OCI-LY7 (cell line): ENCODE measurements at regions not wholly inside any gene's neighbourhood (a gene's known extent, or its start where the extent isn't known, plus 50 kb on each side); places are given as distances from the start of the nearest gene placed in this dataset.

Experiments used
- BruUV-seq: library from RNA; stranded (reverse); fragments of 400-500 nt; replicated peaks from 2 replicates; lab custom pipeline; 2021; lab: Mats Ljungman, UMichigan
- CTCF ChIA-PET: fragments of 300-600 bp; sonication (Branson Sonifier 250); formaldehyde crosslinking; loops from one replicate; lab custom pipeline; 2022; ENCODE audit warnings: antibody characterized with exemption; ENCODE audit not compliant: unreplicated experiment; lab: Charles Lee
- POLR2A ChIA-PET: fragments of 300-600 bp; sonication (Branson Sonifier 250); formaldehyde crosslinking; loops from one replicate; lab custom pipeline; 2022; ENCODE audit warnings: antibody characterized with exemption; lab: Charles Lee
- DNase-seq: peaks from one replicate; pipeline ENCODE4 v3.0.0-alpha.2; 2015; ENCODE audit warnings: low spot score
- H2AFZ ChIP-seq: fragments of 200-600 bp; sonication (generic), shearing (Covaris generic); 2 replicates; pipeline ENCODE4 v1.6.1; 2014; ENCODE audit warnings: mild to moderate bottlenecking, antibody characterized with exemption, low read length, moderate library complexity
- H3K27ac ChIP-seq: fragments of 200-600 bp; sonication (generic); 2 replicates; pipeline ENCODE4 v1.5.1; 2014; ENCODE audit warnings: mixed run types, low read depth, mild to moderate bottlenecking, moderate library complexity, low read length, inconsistent platforms; ENCODE audit not compliant: poor library complexity, severe bottlenecking
- H3K36me3 ChIP-seq: fragments of 200-600 bp; sonication (generic); 2 replicates; pipeline ENCODE4 v1.6.1; 2014; ENCODE audit warnings: mild to moderate bottlenecking, antibody characterized with exemption, low read length, moderate library complexity, mixed read lengths; ENCODE audit not compliant: insufficient read depth
- H3K4me1 ChIP-seq: fragments of 200-600 bp; sonication (generic); 2 replicates; pipeline ENCODE4 v1.5.1; 2014; ENCODE audit warnings: mild to moderate bottlenecking, low read length; ENCODE audit not compliant: insufficient read depth, poor library complexity, severe bottlenecking
- H3K4me2 ChIP-seq: fragments of 200-600 bp; sonication (generic); 2 replicates; pipeline ENCODE4 v1.6.1; 2014; ENCODE audit warnings: mild to moderate bottlenecking, low read length
- H3K4me3 ChIP-seq: fragments of 200-600 bp; sonication (generic); 2 replicates; pipeline ENCODE4 v1.5.1; 2014; ENCODE audit warnings: mild to moderate bottlenecking, low read depth, low read length; ENCODE audit not compliant: poor library complexity, severe bottlenecking
- H3K79me2 ChIP-seq: fragments of 200-600 bp; sonication (generic); 2 replicates; pipeline ENCODE4 v1.6.1; 2016; ENCODE audit warnings: low read depth, mild to moderate bottlenecking, low read length, moderate library complexity, mixed read lengths; ENCODE audit not compliant: insufficient read depth
- H3K9me2 ChIP-seq: fragments of 200-600 bp; sonication (generic); 2 replicates; pipeline ENCODE4 v1.6.1; 2016; ENCODE audit warnings: mild to moderate bottlenecking, low read length, mixed read lengths; ENCODE audit not compliant: insufficient read depth
- H3K9me3 ChIP-seq: fragments of 200-600 bp; sonication (generic); 2 replicates; pipeline ENCODE4 v1.6.1; 2014; ENCODE audit warnings: mild to moderate bottlenecking, mixed run types, low read length, mixed read lengths
- H4K20me1 ChIP-seq: fragments of 200-600 bp; sonication (generic); 2 replicates; pipeline ENCODE4 v1.6.1; 2014; ENCODE audit warnings: mild to moderate bottlenecking, antibody characterized with exemption, low read length, moderate library complexity, mixed read lengths; ENCODE audit not compliant: insufficient read depth
- CTCF ChIP-seq: fragments of 200-600 bp; sonication (generic); conservative IDR thresholded peaks from 2 replicates; pipeline ENCODE4 v1.5.1; 2014; ENCODE audit warnings: mild to moderate bottlenecking, antibody characterized with exemption, low read length, moderate library complexity, mixed read lengths
- EZH2phosphoT487 ChIP-seq: fragments of 200-600 bp; sonication (generic); IDR thresholded peaks from 2 replicates; pipeline ENCODE4 v1.6.1; 2018; ENCODE audit warnings: low read depth, borderline replicate concordance, mild to moderate bottlenecking, mixed run types, antibody characterized with exemption, low read length, moderate library complexity, mixed read lengths
- intact Hi-C: fragments of 100-400 bp; cut with micrococcal nuclease; formaldehyde crosslinking; loops from one replicate; pipeline ENCODE4 v1.10.0; 2022; ENCODE audit not compliant: unreplicated experiment

DNA sequence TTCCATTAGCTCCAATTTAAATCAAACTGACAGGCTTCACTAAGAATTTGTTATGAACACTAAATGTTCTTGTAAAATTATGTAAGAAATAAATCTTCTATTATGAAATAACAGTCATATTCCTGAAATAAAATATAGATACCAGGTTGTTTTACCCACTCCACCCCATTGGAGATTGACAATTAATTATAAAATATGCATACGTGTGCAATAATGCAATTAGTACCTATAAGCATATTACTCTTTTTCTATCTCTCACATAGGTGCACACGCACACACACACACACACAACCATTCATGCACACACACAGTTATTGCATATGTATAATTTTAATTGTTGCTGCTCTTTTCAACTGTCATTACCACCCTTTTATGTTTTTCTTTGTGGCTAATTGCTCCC, 395.7 kb downstream of the SLITRK5 start:
- intact Hi-C loops = no loop called here
- Histone ChIP-seq H3K4me1 (no peaks in the 10 kb centered on the region), H3K79me2 (no peaks in the 10 kb centered on the region), H3K9me2 (no peaks in the 10 kb centered on the region), H3K4me3 (no peak overlapping the region), H3K36me3 (no peaks in the 10 kb centered on the region), H4K20me1 (no peaks in the 10 kb centered on the region), H2AFZ (no peak overlapping the region), H3K27ac (no peak overlapping the region), H3K4me2 (no peak overlapping the region), H3K9me3 (no peaks in the 10 kb centered on the region)
- BruUV-seq = no TSS peak
- CTCF ChIA-PET = no interaction called here
- POLR2A ChIA-PET = interaction anchor here (0.6 kb wide), 2 partner anchors 670 to 1306 kb away, joined by 3 read pairs; no protein-coding TSS in a partner anchor
- TF ChIP-seq EZH2phosphoT487 = no peak
- no peak for TF ChIP-seq CTCF
- DNase-seq = no peak

GRCh38 chr13:88068316-88068715, 397.1 kb downstream of the SLITRK5 start:
- no TSS peak for BruUV-seq

GRCh38 chr13:88068975-88069374, 397.8 kb downstream of the SLITRK5 start:
- peak; percentile 22 for DNase-seq
- no peak overlapping the region for H3K27ac ChIP-seq
- H3K4me3 ChIP-seq = no peak overlapping the region
- no peaks in the 10 kb centered on the region for H4K20me1 ChIP-seq
- no peaks in the 10 kb centered on the region for H3K79me2 ChIP-seq
- H3K9me3 ChIP-seq = no peaks in the 10 kb centered on the region
- BruUV-seq = no TSS peak
- H3K36me3 ChIP-seq = no peaks in the 10 kb centered on the region
- no peaks in the 10 kb centered on the region for H3K9me2 ChIP-seq
- no peak for TF ChIP-seq EZH2phosphoT487
- peak; percentile 69 for TF ChIP-seq CTCF
- H3K4me1 ChIP-seq = no peaks in the 10 kb centered on the region
- CTCF ChIA-PET = no interaction called here
- intact Hi-C loops = no loop called here
- H3K4me2 ChIP-seq = no peak overlapping the region
- H2AFZ ChIP-seq = no peak overlapping the region
- POLR2A ChIA-PET = no interaction called here

More at GRCh38 chr13:88068316-88068715, 397.1 kb downstream of the SLITRK5 start:
- no peaks in the 10 kb centered on the region for H3K9me3 ChIP-seq
- POLR2A ChIA-PET = interaction anchor here (1.2 kb wide), 1 partner anchor 11 kb away, joined by 6 read pairs; no protein-coding TSS in a partner anchor
- H3K79me2 ChIP-seq = no peaks in the 10 kb centered on the region
- H2AFZ ChIP-seq = no peak overlapping the region
- H3K36me3 ChIP-seq = no peaks in the 10 kb centered on the region
- no peaks in the 10 kb centered on the region for H3K4me1 ChIP-seq
- CTCF ChIA-PET = no interaction called here
- DNase-seq = no peak
- no peak overlapping the region for H3K4me2 ChIP-seq
- no peak overlapping the region for H3K4me3 ChIP-seq
- H3K27ac ChIP-seq = no peak overlapping the region
- no peaks in the 10 kb centered on the region for H4K20me1 ChIP-seq
- no peak for TF ChIP-seq CTCF
- H3K9me2 ChIP-seq = no peaks in the 10 kb centered on the region
- intact Hi-C loops = no loop called here
